Central memory CD8-positive, alpha-beta T cell (primary cell): ENCODE measurements at regions not wholly inside any gene's neighbourhood (a gene's known extent, or its start where the extent isn't known, plus 50 kb on each side); places are given as distances from the start of the nearest gene placed in this dataset.

ENCODE experiments used
- ATAC-seq: fragments of 150-1000 bp; cut with Tn5 transposase; replicated peaks from 2 replicates; pipeline ENCODE4 v1.10.0; 2022; ENCODE audit warnings: mild to moderate bottlenecking, moderate FRiP score, moderate number of reproducible peaks; ENCODE audit not compliant: poor library complexity, severe bottlenecking; ENCODE audit errors: extremely low read depth
- DNase-seq, 2 donors: peaks; one replicate each; pipeline ENCODE4 v3.0.0; 2021; ENCODE audit warnings: low spot score in 2 of 2
- H3K27ac Mint-ChIP-seq: one replicate; pipeline ENCODE4 v1.8.0; 2022; ENCODE audit warnings: low read depth, mild to moderate bottlenecking, moderate library complexity, mixed read lengths
- H3K27me3 Mint-ChIP-seq: one replicate; pipeline ENCODE4 v1.8.0; 2022; ENCODE audit warnings: mixed read lengths
- H3K36me3 Mint-ChIP-seq: one replicate; pipeline ENCODE4 v1.8.0; 2022; ENCODE audit warnings: mild to moderate bottlenecking, moderate library complexity, mixed read lengths; ENCODE audit not compliant: insufficient read depth
- H3K4me1 Mint-ChIP-seq: one replicate; pipeline ENCODE4 v1.8.0; 2022; ENCODE audit warnings: mixed read lengths
- H3K4me3 Mint-ChIP-seq: one replicate; pipeline ENCODE4 v1.8.0; 2022; ENCODE audit warnings: mild to moderate bottlenecking, moderate library complexity, mixed read lengths
- H3K9me3 Mint-ChIP-seq: one replicate; pipeline ENCODE4 v1.8.0; 2022; ENCODE audit warnings: mixed read lengths

- H3K27ac Mint-ChIP-seq: no peak overlapping the region
- peaks cover 1% of the 10 kb centered on the region for H3K36me3 Mint-ChIP-seq
- ATAC-seq (no peak), DNase-seq (no peak)
- peaks cover 12% of the 10 kb centered on the region for H3K9me3 Mint-ChIP-seq
- no peaks in the 10 kb centered on the region for H3K27me3 Mint-ChIP-seq
- no peak overlapping the region for H3K4me3 Mint-ChIP-seq
- no peaks in the 10 kb centered on the region for H3K4me1 Mint-ChIP-seq
These were observed 402.8 kb downstream of the TXNL1 start for GRCh38 chr18:56235481-56236013.

GRCh38 chr18:56235071-56235470 lies 403.3 kb downstream of the TXNL1 start:
- no peaks in the 10 kb centered on the region for H3K27me3 Mint-ChIP-seq
- DNase-seq (no peak), ATAC-seq (no peak)
- peaks cover 1% of the 10 kb centered on the region for H3K36me3 Mint-ChIP-seq
- H3K4me1 Mint-ChIP-seq: no peaks in the 10 kb centered on the region
- H3K9me3 Mint-ChIP-seq: peaks cover 17% of the 10 kb centered on the region
- no peak overlapping the region for H3K4me3 Mint-ChIP-seq
- no peak overlapping the region for H3K27ac Mint-ChIP-seq

GRCh38 chr18:56233595-56233994 lies 404.8 kb downstream of the TXNL1 start:
- no peak for DNase-seq
- Mint-ChIP-seq H3K36me3 (peaks cover 1% of the 10 kb centered on the region), H3K4me3 (no peak overlapping the region), H3K27ac (no peak overlapping the region), H3K9me3 (peaks cover 17% of the 10 kb centered on the region), H3K27me3 (no peaks in the 10 kb centered on the region), H3K4me1 (no peaks in the 10 kb centered on the region)
- no peak for ATAC-seq

GRCh38 chr18:56226025-56226424 lies 412.4 kb downstream of the TXNL1 start:
- no peak for DNase-seq
- Mint-ChIP-seq H3K27me3 (no peaks in the 10 kb centered on the region), H3K27ac (no peak overlapping the region), H3K36me3 (no peaks in the 10 kb centered on the region), H3K4me3 (no peak overlapping the region), H3K9me3 (peaks cover 20% of the 10 kb centered on the region), H3K4me1 (no peaks in the 10 kb centered on the region)
- no peak for ATAC-seq

- H3K4me1 Mint-ChIP-seq: no peaks in the 10 kb centered on the region
- peaks cover 14% of the 10 kb centered on the region for H3K9me3 Mint-ChIP-seq
- no peak for ATAC-seq
- no peak overlapping the region for H3K27ac Mint-ChIP-seq
- no peaks in the 10 kb centered on the region for H3K27me3 Mint-ChIP-seq
- no peak for DNase-seq
- H3K4me3 Mint-ChIP-seq: no peak overlapping the region
- no peaks in the 10 kb centered on the region for H3K36me3 Mint-ChIP-seq
These were observed 413.5 kb downstream of the TXNL1 start for GRCh38 chr18:56224669-56225561.

GRCh38 chr18:56221195-56222065 lies 417.0 kb downstream of the TXNL1 start:
- Mint-ChIP-seq H3K4me1 (no peaks in the 10 kb centered on the region), H3K4me3 (no peak overlapping the region), H3K9me3 (peaks cover 10% of the 10 kb centered on the region), H3K27ac (no peak overlapping the region), H3K27me3 (no peaks in the 10 kb centered on the region), H3K36me3 (no peaks in the 10 kb centered on the region)
- DNase-seq: no peak
- no peak for ATAC-seq

- Mint-ChIP-seq H3K27me3 (no peaks in the 10 kb centered on the region), H3K9me3 (peaks cover 12% of the 10 kb centered on the region), H3K4me1 (no peaks in the 10 kb centered on the region), H3K4me3 (no peak overlapping the region), H3K36me3 (no peaks in the 10 kb centered on the region), H3K27ac (no peak overlapping the region)
- DNase-seq: no peak
- no peak for ATAC-seq
These were observed 421.0 kb downstream of the TXNL1 start for GRCh38 chr18:56217406-56217805.

GRCh38 chr18:56214706-56215105 lies 423.7 kb downstream of the TXNL1 start:
- Mint-ChIP-seq H3K36me3 (no peaks in the 10 kb centered on the region), H3K4me3 (no peak overlapping the region), H3K27ac (no peak overlapping the region), H3K4me1 (no peaks in the 10 kb centered on the region), H3K9me3 (peaks cover 16% of the 10 kb centered on the region), H3K27me3 (no peaks in the 10 kb centered on the region)
- ATAC-seq (no peak), DNase-seq (no peak)

GRCh38 chr18:56210520-56210919 lies 427.9 kb downstream of the TXNL1 start:
- H3K36me3 Mint-ChIP-seq: no peaks in the 10 kb centered on the region
- H3K27me3 Mint-ChIP-seq: no peaks in the 10 kb centered on the region
- ATAC-seq: no peak
- no peaks in the 10 kb centered on the region for H3K4me1 Mint-ChIP-seq
- peaks cover 16% of the 10 kb centered on the region for H3K9me3 Mint-ChIP-seq
- H3K4me3 Mint-ChIP-seq: no peak overlapping the region
- no peak overlapping the region for H3K27ac Mint-ChIP-seq
- no peak for DNase-seq

- Mint-ChIP-seq H3K27ac (no peak overlapping the region), H3K9me3 (peaks cover 15% of the 10 kb centered on the region), H3K36me3 (no peaks in the 10 kb centered on the region), H3K4me3 (no peak overlapping the region), H3K27me3 (no peaks in the 10 kb centered on the region), H3K4me1 (no peaks in the 10 kb centered on the region)
- ATAC-seq (no peak), DNase-seq (no peak)
These were observed 430.4 kb downstream of the TXNL1 start for GRCh38 chr18:56207989-56208388.

GRCh38 chr18:56204052-56204451 lies 434.3 kb downstream of the TXNL1 start:
- H3K4me1 Mint-ChIP-seq: no peaks in the 10 kb centered on the region

GRCh38 chr18:56202678-56203077 lies 435.7 kb downstream of the TXNL1 start:
- no peak overlapping the region for H3K4me3 Mint-ChIP-seq
- H3K4me1 Mint-ChIP-seq: no peaks in the 10 kb centered on the region
- no peaks in the 10 kb centered on the region for H3K27me3 Mint-ChIP-seq
- no peak overlapping the region for H3K27ac Mint-ChIP-seq
- ATAC-seq (no peak), DNase-seq (no peak)
- peaks cover 11% of the 10 kb centered on the region for H3K9me3 Mint-ChIP-seq
- H3K36me3 Mint-ChIP-seq: no peaks in the 10 kb centered on the region

More at GRCh38 chr18:56204052-56204451, 434.3 kb downstream of the TXNL1 start:
- H3K9me3 Mint-ChIP-seq: peaks cover 11% of the 10 kb centered on the region
- DNase-seq: no peak
- H3K27me3 Mint-ChIP-seq: no peaks in the 10 kb centered on the region
- ATAC-seq: no peak
- no peaks in the 10 kb centered on the region for H3K36me3 Mint-ChIP-seq
- no peak overlapping the region for H3K27ac Mint-ChIP-seq
- H3K4me3 Mint-ChIP-seq: no peak overlapping the region
